Loucy (cell line): ENCODE measurements at regions not wholly inside any gene's neighbourhood (a gene's known extent, or its start where the extent isn't known, plus 50 kb on each side); places are given as distances from the start of the nearest gene placed in this dataset.

Experiments used
- EZH2phosphoT487 ChIP-seq: fragments of 200-600 bp; IDR thresholded peaks from 2 replicates; pipeline ENCODE4 v1.6.1; 2018; ENCODE audit warnings: antibody characterized with exemption, mild to moderate bottlenecking, moderate library complexity, borderline replicate concordance
- TF ChIP-seq, protein P1 (sequence below): fragments of 200-600 bp; sonication (generic); conservative IDR thresholded peaks from 2 replicates; pipeline ENCODE4 v1.5.1; 2014; ENCODE audit warnings: mild to moderate bottlenecking, antibody characterized with exemption, low read length

DNA sequence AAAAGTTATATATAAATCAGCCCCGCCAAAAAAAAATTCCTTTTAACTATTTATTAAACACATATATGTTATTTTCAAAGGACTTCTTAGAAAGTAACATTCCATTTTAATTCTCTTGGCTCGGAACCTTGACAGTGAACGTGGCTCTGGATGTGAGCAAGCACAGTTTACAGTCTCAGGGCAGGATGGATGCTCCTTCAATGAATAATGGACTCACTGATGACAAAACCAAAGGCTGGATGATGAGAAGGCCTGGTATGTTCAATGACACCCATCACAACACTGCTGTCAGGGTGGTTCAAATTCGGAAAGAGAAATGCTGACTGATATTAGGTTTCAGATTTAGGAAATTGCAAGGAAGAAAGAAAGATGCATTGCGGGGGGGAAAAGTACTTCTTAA, 148.8 kb downstream of the SIPA1L2 start:
- TF ChIP-seq EZH2phosphoT487, result no peak
- TF ChIP-seq, protein P1, sequence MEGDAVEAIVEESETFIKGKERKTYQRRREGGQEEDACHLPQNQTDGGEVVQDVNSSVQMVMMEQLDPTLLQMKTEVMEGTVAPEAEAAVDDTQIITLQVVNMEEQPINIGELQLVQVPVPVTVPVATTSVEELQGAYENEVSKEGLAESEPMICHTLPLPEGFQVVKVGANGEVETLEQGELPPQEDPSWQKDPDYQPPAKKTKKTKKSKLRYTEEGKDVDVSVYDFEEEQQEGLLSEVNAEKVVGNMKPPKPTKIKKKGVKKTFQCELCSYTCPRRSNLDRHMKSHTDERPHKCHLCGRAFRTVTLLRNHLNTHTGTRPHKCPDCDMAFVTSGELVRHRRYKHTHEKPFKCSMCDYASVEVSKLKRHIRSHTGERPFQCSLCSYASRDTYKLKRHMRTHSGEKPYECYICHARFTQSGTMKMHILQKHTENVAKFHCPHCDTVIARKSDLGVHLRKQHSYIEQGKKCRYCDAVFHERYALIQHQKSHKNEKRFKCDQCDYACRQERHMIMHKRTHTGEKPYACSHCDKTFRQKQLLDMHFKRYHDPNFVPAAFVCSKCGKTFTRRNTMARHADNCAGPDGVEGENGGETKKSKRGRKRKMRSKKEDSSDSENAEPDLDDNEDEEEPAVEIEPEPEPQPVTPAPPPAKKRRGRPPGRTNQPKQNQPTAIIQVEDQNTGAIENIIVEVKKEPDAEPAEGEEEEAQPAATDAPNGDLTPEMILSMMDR, result no peak
